ENCODE measurements at regions not wholly inside any gene's neighbourhood (a gene's known extent, or its start where the extent isn't known, plus 50 kb on each side); places are given as distances from the start of the nearest gene placed in this dataset.

- TF ChIP-seq CTCF (IDR thresholded peaks at IDR 0.05; ENCODE audit: insufficient read depth, low read depth, low read length), result no peak
- no peak overlapping the region for H3K4me3 ChIP-seq (ENCODE audit: low read depth, low read length)
- DNase-seq (ENCODE audit: low read depth), result no peak
These were observed 76.5 kb upstream of the OLFM1 start for GRCh38 chr9:135010921-135011320.

- TF ChIP-seq CTCF (IDR thresholded peaks at IDR 0.05; ENCODE audit: insufficient read depth, low read depth, low read length), result no peak
- no peak for DNase-seq (ENCODE audit: low read depth)
- H3K4me3 ChIP-seq (ENCODE audit: low read depth, low read length), result no peak overlapping the region
These were observed 75.3 kb upstream of the OLFM1 start for GRCh38 chr9:135012166-135012565.

GRCh38 chr9:135014311-135015010 lies 73.0 kb upstream of the OLFM1 start:
- TF ChIP-seq CTCF (IDR thresholded peaks at IDR 0.05; ENCODE audit: insufficient read depth, low read depth, low read length), result no peak
- no peak overlapping the region for H3K4me3 ChIP-seq (ENCODE audit: low read depth, low read length)
- DNase-seq (ENCODE audit: low read depth), result no peak

GRCh38 chr9:135015096-135015495 lies 72.4 kb upstream of the OLFM1 start:
- no peak overlapping the region for H3K4me3 ChIP-seq (ENCODE audit: low read depth, low read length)
- DNase-seq (ENCODE audit: low read depth), result no peak
- no peak for TF ChIP-seq CTCF (IDR thresholded peaks at IDR 0.05; ENCODE audit: insufficient read depth, low read depth, low read length)

GRCh38 chr9:135015565-135015964 lies 71.9 kb upstream of the OLFM1 start:
- H3K4me3 ChIP-seq (ENCODE audit: low read depth, low read length), result no peak overlapping the region
- DNase-seq (ENCODE audit: low read depth), result no peak
- TF ChIP-seq CTCF (IDR thresholded peaks at IDR 0.05; ENCODE audit: insufficient read depth, low read depth, low read length), result no peak

- DNase-seq (ENCODE audit: low read depth), result no peak
- no peak for TF ChIP-seq CTCF (IDR thresholded peaks at IDR 0.05; ENCODE audit: insufficient read depth, low read depth, low read length)
- H3K4me3 ChIP-seq (ENCODE audit: low read depth, low read length), result no peak overlapping the region
These were observed 71.3 kb upstream of the OLFM1 start for GRCh38 chr9:135016037-135016640.

Data from fibroblast of villous mesenchyme (primary cell).